Stimulated activated naive CD8-positive, alpha-beta T cell treated with anti-CD3 and anti-CD28 coated beads, Interleukin-15, Interleukin-2, amounts not matched to agents 100 U/mL and 50 U/mL, for 24 hours (primary cell): ENCODE measurements at regions not wholly inside any gene's neighbourhood (a gene's known extent, or its start where the extent isn't known, plus 50 kb on each side); places are given as distances from the start of the nearest gene placed in this dataset.
A peak's percentile ranks its signal among the peaks of the same experiment; 100 is the strongest.

Experiments
- ATAC-seq: fragments of 150-1000 bp; cut with Tn5 transposase; one replicate; pipeline ENCODE4 v1.10.0; 2021
- DNase-seq: peaks from one replicate; pipeline ENCODE4 v3.0.0; 2021

- ATAC-seq: no peak
- DNase-seq: no peak
Observed at GRCh38 chr13:40410315-40410714, 256.1 kb downstream of the FOXO1 start.

GRCh38 chr13:40420160-40420740 lies 246.2 kb downstream of the FOXO1 start:
- DNase-seq: no peak
- no peak for ATAC-seq

- DNase-seq (no peak), ATAC-seq (no peak)
Observed at GRCh38 chr13:40422588-40423235, 243.7 kb downstream of the FOXO1 start.

GRCh38 chr13:40428354-40428753 lies 238.1 kb downstream of the FOXO1 start:
- no peak for DNase-seq
- peak; percentile 37 for ATAC-seq

GRCh38 chr13:40429706-40430545 lies 236.5 kb downstream of the FOXO1 start:
- no peak for DNase-seq
- no peak for ATAC-seq

GRCh38 chr13:40432018-40432978 lies 234.1 kb downstream of the FOXO1 start:
- DNase-seq (no peak), ATAC-seq (peak; percentile 47)

- ATAC-seq (no peak), DNase-seq (no peak)
Observed at GRCh38 chr13:40433001-40433400, 233.4 kb downstream of the FOXO1 start.

GRCh38 chr13:40433577-40433976 lies 232.9 kb downstream of the FOXO1 start:
- DNase-seq (peak; percentile 27), ATAC-seq (no peak)

- ATAC-seq (no peak), DNase-seq (no peak)
Observed at GRCh38 chr13:40434516-40435397, 231.7 kb downstream of the FOXO1 start.

- DNase-seq (no peak), ATAC-seq (no peak)
Observed at GRCh38 chr13:40438022-40438680, 228.3 kb downstream of the FOXO1 start.

GRCh38 chr13:40438999-40439797 lies 227.2 kb downstream of the FOXO1 start:
- DNase-seq (peak; percentile 20), ATAC-seq (peak; percentile 87)

- ATAC-seq: no peak
- DNase-seq: no peak
Observed at GRCh38 chr13:40439928-40440327, 226.5 kb downstream of the FOXO1 start.

GRCh38 chr13:40440990-40441820 lies 225.2 kb downstream of the FOXO1 start:
- no peak for DNase-seq
- no peak for ATAC-seq

- DNase-seq (no peak), ATAC-seq (no peak)
Observed at GRCh38 chr13:40442231-40442630, 224.2 kb downstream of the FOXO1 start.

GRCh38 chr13:40442826-40443225 lies 223.6 kb downstream of the FOXO1 start:
- DNase-seq (no peak), ATAC-seq (no peak)

GRCh38 chr13:40444241-40444640 lies 222.2 kb downstream of the FOXO1 start:
- DNase-seq: no peak
- no peak for ATAC-seq

- DNase-seq (peak; percentile 56), ATAC-seq (peak; percentile 91)
Observed at GRCh38 chr13:40445557-40445990, 220.9 kb downstream of the FOXO1 start.

GRCh38 chr13:40446365-40446764 lies 220.1 kb downstream of the FOXO1 start:
- no peak for DNase-seq
- ATAC-seq: no peak

GRCh38 chr13:40447857-40448256 lies 218.6 kb downstream of the FOXO1 start:
- DNase-seq: no peak
- ATAC-seq: no peak
